Skeletal muscle tissue (tissue), 3 donors: ENCODE measurements at regions not wholly inside any gene's neighbourhood (a gene's known extent, or its start where the extent isn't known, plus 50 kb on each side); places are given as distances from the start of the nearest gene placed in this dataset.

ENCODE experiments used
- H3K27ac ChIP-seq: one replicate; pipeline ENCODE4 v1.7.0; 2013; ENCODE audit warnings: mild to moderate bottlenecking, low read depth, low read length, inconsistent platforms
- H3K27me3 ChIP-seq, 3 donors: one replicate each; pipeline ENCODE4 v1.7.0; 2013; ENCODE audit warnings: low read length in 3 of 3; ENCODE audit not compliant: control insufficient read depth in 3 of 3, insufficient read depth in 3 of 3
- H3K36me3 ChIP-seq, 3 donors: one replicate each; pipeline ENCODE4 v1.7.0; 2013; ENCODE audit warnings: low read length in 3 of 3; ENCODE audit not compliant: control insufficient read depth in 3 of 3, insufficient read depth in 3 of 3
- H3K4me1 ChIP-seq, 3 donors: one replicate each; pipeline ENCODE4 v1.7.0; 2013; ENCODE audit warnings: low read length in 3 of 3, mild to moderate bottlenecking in 3 of 3; ENCODE audit not compliant: control insufficient read depth in 3 of 3, insufficient read depth in 3 of 3
- H3K4me3 ChIP-seq, 3 donors: one replicate each; pipeline ENCODE4 v1.7.0; 2013; ENCODE audit warnings: low read length in 3 of 3
- H3K9ac ChIP-seq, 3 donors: one replicate each; pipeline ENCODE4 v1.7.0; 2013; ENCODE audit warnings: low read length in 3 of 3, mild to moderate bottlenecking in 3 of 3, moderate library complexity in 2 of 3, low read depth in 1 of 3
- H3K9me3 ChIP-seq, 3 donors: one replicate each; pipeline ENCODE4 v1.7.0; 2013; ENCODE audit warnings: low read length in 3 of 3; ENCODE audit not compliant: control insufficient read depth in 3 of 3
- donor health status: Osteomylitis.

GRCh38 chr10:130782467-130782866, 529.1 kb downstream of the TCERG1L start:
- Histone ChIP-seq H3K27me3 (peaks cover 2 to 38% (median 6%) of the 10 kb centered on the region in 3 donors), H3K27ac (no peak overlapping the region), H3K9ac (no peak overlapping the region), H3K4me1 (no peaks in the 10 kb centered on the region), H3K9me3 (no peaks in the 10 kb centered on the region), H3K36me3 (no peaks in the 10 kb centered on the region), H3K4me3 (no peak overlapping the region)

GRCh38 chr10:130784326-130784725, 527.2 kb downstream of the TCERG1L start:
- Histone ChIP-seq H3K4me3 (no peak overlapping the region), H3K27me3 (peaks cover 2 to 38% (median 6%) of the 10 kb centered on the region in 3 donors), H3K27ac (no peak overlapping the region), H3K36me3 (no peaks in the 10 kb centered on the region), H3K9ac (no peak overlapping the region), H3K4me1 (no peaks in the 10 kb centered on the region), H3K9me3 (no peaks in the 10 kb centered on the region)

DNA sequence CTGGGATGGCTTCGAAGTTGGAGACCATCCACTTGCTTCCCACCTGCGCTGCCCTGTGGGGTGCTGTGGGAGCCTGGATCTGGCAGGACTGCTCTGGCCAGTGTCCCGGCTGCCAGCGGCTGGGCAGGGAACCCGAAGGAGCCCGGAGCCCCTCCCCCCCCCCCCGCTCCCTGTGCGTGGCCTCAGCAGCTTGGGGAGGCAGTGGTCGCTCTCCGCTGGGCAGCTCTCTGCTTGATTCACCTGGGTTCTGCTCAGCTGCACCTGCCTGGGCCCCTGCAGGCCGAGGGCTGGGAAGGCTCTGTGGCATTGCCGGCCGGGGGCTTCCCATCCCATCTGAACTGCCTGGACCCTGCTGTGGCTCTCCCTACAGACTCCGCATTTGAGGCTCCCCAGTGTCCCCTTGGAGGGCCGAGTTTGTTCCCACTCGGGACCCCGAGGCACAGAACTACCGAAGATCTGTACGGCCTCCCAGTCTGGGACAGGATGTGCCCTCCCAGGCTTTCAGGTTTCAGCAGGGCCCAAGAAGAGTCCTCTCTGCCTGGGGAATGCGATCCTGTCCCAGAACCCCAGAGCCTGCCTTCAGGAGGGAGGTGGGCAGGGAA, 525.1 kb downstream of the TCERG1L start:
- Histone ChIP-seq H3K4me1 (no peaks in the 10 kb centered on the region), H3K9me3 (no peaks in the 10 kb centered on the region), H3K9ac (no peak overlapping the region), H3K27ac (no peak overlapping the region), H3K4me3 (no peak overlapping the region), H3K27me3 (peaks cover 2 to 30% (median 3%) of the 10 kb centered on the region in 3 donors), H3K36me3 (no peaks in the 10 kb centered on the region)

DNA sequence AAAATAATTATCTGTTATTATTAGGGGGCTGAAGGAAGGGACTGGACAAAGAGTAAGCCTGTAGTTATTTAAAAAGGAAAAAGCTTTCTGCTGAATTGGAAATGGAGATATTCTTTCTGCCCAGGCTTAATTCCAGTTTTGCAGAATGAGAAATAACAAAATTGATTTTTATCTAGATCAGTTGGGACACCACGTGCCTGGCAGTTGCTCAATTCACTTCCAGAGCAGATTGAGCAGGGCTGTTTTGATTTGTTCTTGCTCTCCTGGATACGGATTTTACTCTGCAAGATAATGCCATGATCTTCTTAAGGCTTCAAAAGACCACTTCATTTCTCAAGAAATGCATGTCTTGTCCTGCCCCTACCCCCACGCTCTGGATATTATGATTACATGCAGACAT, 524.3 kb downstream of the TCERG1L start:
- Histone ChIP-seq H3K9ac (no peak overlapping the region), H3K4me3 (no peak overlapping the region), H3K36me3 (no peaks in the 10 kb centered on the region), H3K27me3 (peaks cover 2 to 28% (median 3%) of the 10 kb centered on the region in 3 donors), H3K9me3 (no peaks in the 10 kb centered on the region), H3K27ac (no peak overlapping the region), H3K4me1 (no peaks in the 10 kb centered on the region)

GRCh38 chr10:130787821-130788220, 523.7 kb downstream of the TCERG1L start:
- no peak overlapping the region for H3K9ac ChIP-seq
- H3K36me3 ChIP-seq = no peaks in the 10 kb centered on the region
- no peaks in the 10 kb centered on the region for H3K9me3 ChIP-seq
- no peak overlapping the region for H3K27ac ChIP-seq
- no peaks in the 10 kb centered on the region for H3K4me1 ChIP-seq
- peaks cover 0 to 27% (median 3%) of the 10 kb centered on the region in 3 donors for H3K27me3 ChIP-seq
- no peak overlapping the region for H3K4me3 ChIP-seq

DNA sequence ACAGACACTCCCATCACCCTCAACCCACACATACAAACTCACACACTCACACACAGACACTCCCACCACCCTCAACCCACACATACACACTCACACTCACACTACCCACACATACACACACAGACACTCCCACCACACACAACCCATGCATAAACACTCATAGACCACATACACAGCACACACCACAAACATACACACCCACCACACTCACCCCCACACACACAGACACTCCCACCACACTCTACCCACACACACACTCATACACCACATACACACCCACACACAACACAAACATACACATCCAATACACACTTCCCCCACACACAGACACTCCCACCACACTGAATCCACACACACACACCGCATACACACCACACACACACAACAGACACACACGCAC, 521.2 kb downstream of the TCERG1L start:
- Histone ChIP-seq H3K9ac (no peak overlapping the region), H3K36me3 (no peaks in the 10 kb centered on the region), H3K27me3 (peaks cover 0 to 17% (median 3%) of the 10 kb centered on the region in 3 donors), H3K4me3 (no peak overlapping the region), H3K4me1 (no peaks in the 10 kb centered on the region), H3K27ac (no peak overlapping the region), H3K9me3 (no peaks in the 10 kb centered on the region)

DNA sequence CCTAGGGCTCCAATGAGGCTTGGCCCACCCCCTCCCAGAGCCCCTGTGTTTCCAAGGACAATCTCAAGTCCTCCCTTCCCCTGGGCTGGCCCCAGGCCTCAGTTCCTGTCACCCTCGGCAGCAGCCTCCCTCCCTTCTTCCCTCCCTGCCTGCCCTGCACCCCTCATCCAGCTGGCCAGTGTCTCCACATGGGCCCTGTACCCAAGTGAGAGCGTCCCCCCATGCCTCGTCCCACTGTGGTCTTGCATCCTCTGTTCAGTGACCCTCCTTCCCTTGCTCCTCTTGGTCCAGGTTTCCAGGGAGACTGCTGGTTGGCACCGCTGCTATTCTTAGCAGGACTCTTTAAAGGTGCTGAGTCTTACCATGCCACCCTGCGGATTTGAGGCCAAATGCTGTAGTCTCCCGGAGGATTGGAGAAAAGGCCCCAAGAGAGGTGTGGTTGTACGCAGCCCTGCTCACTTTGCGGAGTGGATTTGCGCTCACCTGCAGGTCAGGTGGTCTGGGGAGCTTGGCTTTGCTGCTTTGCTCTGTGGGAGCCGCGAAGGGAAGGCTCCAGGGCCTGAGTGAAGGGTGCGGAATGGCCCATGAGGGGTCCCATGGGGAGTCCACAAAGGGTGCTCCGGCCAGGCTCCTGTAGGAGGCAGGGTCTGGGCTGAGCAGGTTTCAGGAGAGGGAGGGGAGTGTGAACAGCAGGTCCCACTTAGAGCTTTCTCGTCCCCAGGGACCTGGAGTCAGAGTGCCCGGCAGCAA, 519.2 kb downstream of the TCERG1L start:
- no peak overlapping the region for H3K9ac ChIP-seq
- H3K9me3 ChIP-seq = no peaks in the 10 kb centered on the region
- H3K27me3 ChIP-seq = peaks cover 0 to 13% (median 5%) of the 10 kb centered on the region in 3 donors
- no peaks in the 10 kb centered on the region for H3K36me3 ChIP-seq
- no peaks in the 10 kb centered on the region for H3K4me1 ChIP-seq
- no peak overlapping the region for H3K4me3 ChIP-seq
- H3K27ac ChIP-seq = no peak overlapping the region

DNA sequence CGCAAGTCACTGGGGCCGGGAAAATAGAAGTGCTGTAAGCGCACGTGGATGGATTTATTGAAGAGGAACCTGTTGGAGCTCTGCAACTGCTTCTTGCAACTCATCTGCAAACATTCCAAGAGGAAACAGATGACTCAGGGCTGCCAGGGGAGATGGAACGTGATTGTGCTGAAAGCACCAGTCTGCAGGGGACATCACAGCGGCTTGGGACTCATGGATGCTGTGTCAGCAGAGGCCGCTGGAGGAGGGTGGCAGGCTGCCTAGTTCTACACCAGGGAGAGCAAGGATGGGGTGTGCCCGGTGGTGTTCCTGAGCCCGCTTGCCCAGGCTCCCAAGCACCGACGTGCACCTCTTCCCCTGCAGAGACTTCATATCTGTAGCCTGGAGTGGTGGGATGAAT, 515.7 kb downstream of the TCERG1L start:
- no peaks in the 10 kb centered on the region for H3K4me1 ChIP-seq
- H3K36me3 ChIP-seq = no peaks in the 10 kb centered on the region
- peaks cover 0 to 10% (median 9%) of the 10 kb centered on the region in 3 donors for H3K27me3 ChIP-seq
- no peak overlapping the region for H3K9ac ChIP-seq
- H3K4me3 ChIP-seq = no peak overlapping the region
- H3K9me3 ChIP-seq = no peaks in the 10 kb centered on the region
- no peak overlapping the region for H3K27ac ChIP-seq

DNA sequence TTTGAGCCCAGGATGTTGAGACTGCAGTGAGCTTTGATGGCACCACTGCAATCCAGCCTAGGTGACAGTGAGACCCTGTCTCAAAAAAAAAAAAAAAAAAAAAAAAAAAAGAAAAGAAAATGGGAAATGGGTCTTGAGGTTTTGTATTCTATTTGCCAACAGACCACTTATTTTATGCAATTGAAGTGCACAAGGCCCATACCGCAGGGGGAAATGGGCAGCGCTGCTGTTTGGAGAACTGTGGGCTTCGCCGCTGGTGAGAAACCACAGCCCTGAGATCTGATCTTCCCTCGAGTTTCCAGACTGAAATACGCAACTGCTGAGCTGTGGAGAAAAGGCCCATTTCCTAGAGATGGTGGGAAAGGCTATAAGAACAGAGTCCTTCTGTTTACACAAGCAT, 512.0 kb downstream of the TCERG1L start:
- no peaks in the 10 kb centered on the region for H3K4me1 ChIP-seq
- no peaks in the 10 kb centered on the region for H3K9me3 ChIP-seq
- H3K4me3 ChIP-seq = no peak overlapping the region
- H3K36me3 ChIP-seq = no peaks in the 10 kb centered on the region
- peaks cover 0 to 10% (median 6%) of the 10 kb centered on the region in 3 donors for H3K27me3 ChIP-seq
- no peak overlapping the region for H3K9ac ChIP-seq
- no peak overlapping the region for H3K27ac ChIP-seq

GRCh38 chr10:130800281-130800680, 511.2 kb downstream of the TCERG1L start:
- Histone ChIP-seq H3K9ac (no peak overlapping the region), H3K4me1 (no peaks in the 10 kb centered on the region), H3K27me3 (peaks cover 0 to 11% (median 6%) of the 10 kb centered on the region in 3 donors), H3K9me3 (no peaks in the 10 kb centered on the region), H3K4me3 (no peak overlapping the region), H3K27ac (no peak overlapping the region), H3K36me3 (no peaks in the 10 kb centered on the region)
